Duodenal mucosa (tissue), 2 donors: ENCODE measurements at regions not wholly inside any gene's neighbourhood (a gene's known extent, or its start where the extent isn't known, plus 50 kb on each side); places are given as distances from the start of the nearest gene placed in this dataset.

Experiments used
- H3K27ac ChIP-seq: one replicate; pipeline ENCODE4 v1.7.0; 2013; ENCODE audit warnings: low read depth, low read length
- H3K27me3 ChIP-seq, 2 donors: one replicate each; pipeline ENCODE4 v1.7.0; 2013; ENCODE audit warnings: low read length in 2 of 2, control low read depth in 1 of 2; ENCODE audit not compliant: insufficient read depth in 2 of 2, control insufficient read depth in 1 of 2
- H3K36me3 ChIP-seq, 2 donors: one replicate each; pipeline ENCODE4 v1.7.0; 2013; ENCODE audit warnings: low read length in 2 of 2, control low read depth in 1 of 2; ENCODE audit not compliant: insufficient read depth in 2 of 2, control insufficient read depth in 1 of 2
- H3K4me1 ChIP-seq, 2 donors: one replicate each; pipeline ENCODE4 v1.7.0; 2013; ENCODE audit warnings: low read length in 2 of 2, control low read depth in 1 of 2; ENCODE audit not compliant: insufficient read depth in 2 of 2, control insufficient read depth in 1 of 2
- H3K4me3 ChIP-seq, 2 donors: one replicate each; pipeline ENCODE4 v1.7.0; 2013; ENCODE audit warnings: low read length in 2 of 2, low read depth in 1 of 2
- H3K9ac ChIP-seq, 2 donors: one replicate each; pipeline ENCODE4 v1.7.0; 2013; ENCODE audit warnings: low read length in 2 of 2, low read depth in 1 of 2
- H3K9me3 ChIP-seq, 2 donors: one replicate each; pipeline ENCODE4 v1.7.0; 2013; ENCODE audit warnings: low read length in 2 of 2, control low read depth in 1 of 2; ENCODE audit not compliant: control insufficient read depth in 1 of 2

GRCh38 chr14:98754343-98755020 is 517.5 kb downstream of the BCL11B start:
- Histone ChIP-seq H3K9ac (no peak overlapping the region), H3K4me1 (no peaks in the 10 kb centered on the region), H3K27me3 (no peaks in the 10 kb centered on the region), H3K4me3 (no peak overlapping the region), H3K9me3 (no peaks in the 10 kb centered on the region), H3K36me3 (no peaks in the 10 kb centered on the region), H3K27ac (no peak overlapping the region)

GRCh38 chr14:98756749-98757148 is 515.2 kb downstream of the BCL11B start:
- Histone ChIP-seq H3K27me3 (peaks cover 0 to 3% of the 10 kb centered on the region in 2 donors), H3K27ac (no peak overlapping the region), H3K9me3 (no peaks in the 10 kb centered on the region), H3K9ac (no peak overlapping the region), H3K36me3 (no peaks in the 10 kb centered on the region), H3K4me3 (no peak overlapping the region), H3K4me1 (no peaks in the 10 kb centered on the region)

DNA sequence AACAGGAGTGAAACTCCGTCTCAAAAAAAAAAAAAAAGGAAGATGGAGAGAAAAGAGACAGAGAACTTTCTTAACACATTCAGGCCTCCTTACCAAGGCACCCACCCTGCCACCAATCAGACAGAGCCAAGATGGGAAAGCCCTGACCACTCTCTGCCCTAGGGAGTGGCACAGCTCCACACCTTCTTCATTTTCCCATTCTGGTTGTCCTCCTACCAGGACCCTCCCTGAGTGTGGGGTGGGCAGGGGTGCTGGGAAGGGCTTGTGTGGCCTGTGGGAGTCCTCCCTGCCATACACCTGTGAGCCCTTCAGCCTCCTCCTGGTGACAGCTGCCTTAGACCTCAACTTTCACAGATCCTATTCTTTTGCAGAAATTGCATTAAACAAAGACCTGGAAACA is 513.6 kb downstream of the BCL11B start:
- no peak overlapping the region for H3K27ac ChIP-seq
- H3K9me3 ChIP-seq: peaks cover 0 to 4% of the 10 kb centered on the region in 2 donors
- H3K27me3 ChIP-seq: peaks cover 0 to 3% of the 10 kb centered on the region in 2 donors
- no peaks in the 10 kb centered on the region for H3K4me1 ChIP-seq
- H3K36me3 ChIP-seq: no peaks in the 10 kb centered on the region
- no peak overlapping the region for H3K9ac ChIP-seq
- no peak overlapping the region for H3K4me3 ChIP-seq

GRCh38 chr14:98761993-98762392 is 510.0 kb downstream of the BCL11B start:
- no peak overlapping the region for H3K27ac ChIP-seq
- no peaks in the 10 kb centered on the region for H3K4me1 ChIP-seq
- H3K9ac ChIP-seq: no peak overlapping the region
- H3K36me3 ChIP-seq: no peaks in the 10 kb centered on the region
- H3K27me3 ChIP-seq: peaks cover 0 to 3% of the 10 kb centered on the region in 2 donors
- H3K4me3 ChIP-seq: no peak overlapping the region
- peaks cover 0 to 4% of the 10 kb centered on the region in 2 donors for H3K9me3 ChIP-seq

GRCh38 chr14:98766818-98767217 is 505.2 kb downstream of the BCL11B start:
- H3K9ac ChIP-seq: no peak overlapping the region
- no peaks in the 10 kb centered on the region for H3K36me3 ChIP-seq
- H3K9me3 ChIP-seq: peaks cover 0 to 4% of the 10 kb centered on the region in 2 donors
- H3K4me1 ChIP-seq: no peaks in the 10 kb centered on the region
- H3K27me3 ChIP-seq: no peaks in the 10 kb centered on the region
- no peak overlapping the region for H3K27ac ChIP-seq
- H3K4me3 ChIP-seq: no peak overlapping the region

DNA sequence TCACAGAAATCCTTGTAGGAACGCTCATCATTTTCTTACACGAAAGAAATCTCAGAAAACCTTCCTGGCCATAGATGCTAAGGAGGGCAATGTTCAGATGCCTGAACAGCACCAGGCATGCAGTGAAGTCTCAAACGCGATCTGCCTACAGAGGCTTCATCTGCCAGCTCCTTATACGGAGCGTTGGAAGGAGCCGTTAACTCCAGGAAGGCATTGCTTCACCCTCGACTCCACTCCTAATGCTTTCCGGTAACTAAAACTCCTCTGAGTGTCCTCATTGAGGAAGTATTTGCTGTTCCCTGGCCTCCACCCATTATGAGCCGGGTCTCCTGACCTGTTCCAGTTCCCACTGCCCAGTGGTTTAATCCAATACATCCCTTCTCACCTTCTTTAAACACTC is 502.7 kb downstream of the BCL11B start:
- Histone ChIP-seq H3K4me3 (no peak overlapping the region), H3K9ac (no peak overlapping the region), H3K4me1 (no peaks in the 10 kb centered on the region), H3K9me3 (no peaks in the 10 kb centered on the region), H3K27ac (no peak overlapping the region), H3K36me3 (no peaks in the 10 kb centered on the region), H3K27me3 (no peaks in the 10 kb centered on the region)

- H3K9me3 ChIP-seq: no peaks in the 10 kb centered on the region
- no peak overlapping the region for H3K27ac ChIP-seq
- no peaks in the 10 kb centered on the region for H3K27me3 ChIP-seq
- no peaks in the 10 kb centered on the region for H3K36me3 ChIP-seq
- H3K4me1 ChIP-seq: no peaks in the 10 kb centered on the region
- no peak overlapping the region for H3K9ac ChIP-seq
- H3K4me3 ChIP-seq: no peak overlapping the region
Measured at GRCh38 chr14:98770151-98770550, 501.8 kb downstream of the BCL11B start.

GRCh38 chr14:98773814-98774213 is 498.2 kb downstream of the BCL11B start:
- H3K4me3 ChIP-seq: no peak overlapping the region

GRCh38 chr14:98775892-98776291 is 496.1 kb downstream of the BCL11B start:
- no peaks in the 10 kb centered on the region for H3K9me3 ChIP-seq
- H3K27me3 ChIP-seq: peaks cover 0 to 3% of the 10 kb centered on the region in 2 donors
- no peak overlapping the region for H3K4me3 ChIP-seq
- no peaks in the 10 kb centered on the region for H3K4me1 ChIP-seq
- H3K9ac ChIP-seq: no peak overlapping the region
- no peak overlapping the region for H3K27ac ChIP-seq
- no peaks in the 10 kb centered on the region for H3K36me3 ChIP-seq

More at GRCh38 chr14:98773814-98774213, 498.2 kb downstream of the BCL11B start:
- H3K27me3 ChIP-seq: peaks cover 0 to 3% of the 10 kb centered on the region in 2 donors
- H3K4me1 ChIP-seq: no peaks in the 10 kb centered on the region
- H3K9me3 ChIP-seq: no peaks in the 10 kb centered on the region
- H3K36me3 ChIP-seq: no peaks in the 10 kb centered on the region
- H3K9ac ChIP-seq: no peak overlapping the region
- no peak overlapping the region for H3K27ac ChIP-seq

GRCh38 chr14:98782062-98782461 is 489.9 kb downstream of the BCL11B start:
- no peaks in the 10 kb centered on the region for H3K4me1 ChIP-seq
- no peak overlapping the region for H3K4me3 ChIP-seq
- no peak overlapping the region for H3K9ac ChIP-seq
- no peaks in the 10 kb centered on the region for H3K36me3 ChIP-seq
- no peaks in the 10 kb centered on the region for H3K27me3 ChIP-seq
- H3K27ac ChIP-seq: no peak overlapping the region
- no peaks in the 10 kb centered on the region for H3K9me3 ChIP-seq
